Inferior parietal cortex (tissue), 1 donor: ENCODE measurements at regions not wholly inside any gene's neighbourhood (a gene's known extent, or its start where the extent isn't known, plus 50 kb on each side); places are given as distances from the start of the nearest gene placed in this dataset.

Experiments used
- DNase-seq: peaks from one replicate; pipeline ENCODE4 v3.0.0-alpha.2; 2016; ENCODE audit errors: extremely low spot score

DNA sequence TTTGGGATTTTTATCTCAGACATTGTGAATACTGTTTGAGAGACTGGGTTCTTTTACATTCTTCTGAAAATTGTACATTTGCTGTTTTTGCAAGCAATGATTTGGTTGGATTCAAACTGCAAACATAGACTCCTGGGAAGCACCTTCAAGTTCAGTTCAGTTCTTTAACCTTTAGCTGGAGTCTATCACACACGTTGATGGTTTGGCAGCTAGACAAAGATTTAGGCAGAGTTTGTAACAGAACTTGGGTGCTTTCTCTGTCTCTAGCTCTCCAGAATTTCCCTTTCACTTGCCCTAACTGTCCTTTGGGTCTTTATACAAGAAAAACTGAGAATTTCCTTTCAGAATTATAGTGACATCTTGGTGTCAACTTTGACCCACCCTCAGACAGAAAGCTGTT, 556.6 kb downstream of the DIAPH3 start:
- no peak for DNase-seq

DNA sequence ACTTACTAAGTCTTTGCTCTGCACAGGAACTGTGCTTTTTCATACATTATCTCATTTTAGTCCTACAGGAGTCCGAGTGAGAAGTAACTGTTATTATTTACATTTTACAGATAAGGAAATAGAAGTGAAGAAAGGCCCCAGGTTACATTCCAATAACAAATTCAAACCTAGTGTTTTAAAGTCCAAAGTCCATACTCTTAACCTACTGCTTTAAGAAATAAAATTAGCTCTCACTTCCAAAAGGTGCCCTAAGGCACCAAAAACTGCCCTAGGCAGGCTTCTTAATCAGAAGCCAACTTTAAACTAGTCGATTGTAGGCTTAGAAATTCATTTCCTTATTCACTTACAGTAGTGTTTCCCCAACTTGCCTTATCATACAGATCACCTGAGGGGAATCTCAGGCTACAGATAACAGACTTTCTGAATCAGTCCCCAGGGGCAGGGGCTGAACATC, 555.9 kb downstream of the DIAPH3 start:
- DNase-seq: no peak

DNA sequence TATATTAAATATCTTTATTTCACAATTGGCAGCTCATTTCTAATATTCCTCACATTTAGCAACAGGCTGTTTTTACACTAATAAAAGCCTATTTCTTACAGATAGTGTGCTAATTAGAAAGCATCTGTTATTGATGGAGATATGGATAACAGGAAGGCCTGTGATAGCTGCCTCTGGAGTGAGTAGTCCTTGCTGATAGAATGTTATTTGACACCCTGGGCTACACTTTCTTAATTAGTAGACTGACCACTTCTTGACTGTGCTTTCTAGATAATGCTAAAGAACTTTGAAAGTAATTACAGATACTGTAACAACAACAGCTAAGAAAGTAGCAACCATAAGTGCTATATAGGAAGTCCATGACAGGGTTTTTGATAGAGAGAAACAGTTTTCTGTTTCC, 554.3 kb downstream of the DIAPH3 start:
- no peak for DNase-seq
